AG09309 (cell line): ENCODE measurements at regions not wholly inside any gene's neighbourhood (a gene's known extent, or its start where the extent isn't known, plus 50 kb on each side); places are given as distances from the start of the nearest gene placed in this dataset.

Source experiments
- DNase-seq: peaks from one replicate; pipeline ENCODE4 v3.0.0-alpha.2; 2010; ENCODE audit warnings: low read depth
- H3K4me3 ChIP-seq: 2 replicates; pipeline ENCODE4 v1.5.1; 2011; ENCODE audit warnings: mild to moderate bottlenecking, low read depth, low read length, moderate library complexity; ENCODE audit not compliant: control insufficient read depth
- CTCF ChIP-seq: IDR thresholded peaks from 2 replicates; pipeline ENCODE4 v1.5.1; 2011; ENCODE audit warnings: mild to moderate bottlenecking, low read depth, low read length, inconsistent platforms; ENCODE audit not compliant: insufficient read depth, control insufficient read depth; ENCODE audit errors: missing control alignments

- TF ChIP-seq CTCF, result no peak
- DNase-seq, result no peak
- no peak overlapping the region for H3K4me3 ChIP-seq
Measured at GRCh38 chr2:204278454-204278853, 266.8 kb upstream of the PARD3B start.

GRCh38 chr2:204279819-204280218, 265.5 kb upstream of the PARD3B start:
- no peak for TF ChIP-seq CTCF
- no peak overlapping the region for H3K4me3 ChIP-seq
- DNase-seq, result no peak

- TF ChIP-seq CTCF, result no peak
- no peak for DNase-seq
- no peak overlapping the region for H3K4me3 ChIP-seq
Measured at GRCh38 chr2:204280262-204280668, 265.0 kb upstream of the PARD3B start.

GRCh38 chr2:204282081-204282480, 263.2 kb upstream of the PARD3B start:
- H3K4me3 ChIP-seq, result no peak overlapping the region
- no peak for TF ChIP-seq CTCF
- DNase-seq, result no peak

- no peak for DNase-seq
- no peak overlapping the region for H3K4me3 ChIP-seq
- no peak for TF ChIP-seq CTCF
Measured at GRCh38 chr2:204282525-204282924, 262.8 kb upstream of the PARD3B start.

- no peak overlapping the region for H3K4me3 ChIP-seq
- TF ChIP-seq CTCF, result no peak
- no peak for DNase-seq
Measured at GRCh38 chr2:204289066-204289465, 256.2 kb upstream of the PARD3B start.

GRCh38 chr2:204292439-204292838, 252.8 kb upstream of the PARD3B start:
- DNase-seq, result no peak
- H3K4me3 ChIP-seq, result no peak overlapping the region
- no peak for TF ChIP-seq CTCF
